ENCODE measurements at regions not wholly inside any gene's neighbourhood (a gene's known extent, or its start where the extent isn't known, plus 50 kb on each side); places are given as distances from the start of the nearest gene placed in this dataset.

- H3K4me3 ChIP-seq, result no peak overlapping the region
- H3K27ac ChIP-seq, result no peak overlapping the region
- DNase-seq, result no peak
- H3K9me3 ChIP-seq, result no peaks in the 10 kb centered on the region
- intact Hi-C loops (cut with DNase I; ENCODE audit: low total_unique reads), result no loop called here
- H3K36me3 ChIP-seq, result no peaks in the 10 kb centered on the region
- peaks cover 0 to 7% (median 0%) of the 10 kb centered on the region in 7 donors for H3K27me3 ChIP-seq (replicated peaks in 1 of 7)
- 64 to 75% (median 70%) methylated on average over 6 of the region's 6 CpGs for WGBS, 5 donors
- TF ChIP-seq POLR2A (IDR thresholded peaks at IDR 0.05) (no peak), CTCF (IDR thresholded peaks at IDR 0.05 in 8 of 11, conservative IDR thresholded peaks at IDR 0.05 in 3 of 11) (no peak), POLR2AphosphoS5 (IDR thresholded peaks at IDR 0.05) (no peak)
- H3K4me1 ChIP-seq, result no peaks in the 10 kb centered on the region
Measured at GRCh38 chr5:153883854-153884611, 154.7 kb downstream of the FAM114A2 start.

GRCh38 chr5:153881687-153882086, 157.0 kb downstream of the FAM114A2 start:
- DNase-seq, result no peak
- WGBS, 5 donors, result 46 to 68% (median 57%) methylated on average over 1 of the region's 1 CpG
- no peak for TF ChIP-seq POLR2A (IDR thresholded peaks at IDR 0.05)
- TF ChIP-seq CTCF (IDR thresholded peaks at IDR 0.05 in 8 of 11, conservative IDR thresholded peaks at IDR 0.05 in 3 of 11), result no peak
- TF ChIP-seq POLR2AphosphoS5 (IDR thresholded peaks at IDR 0.05), result no peak
- Histone ChIP-seq H3K9me3 (no peaks in the 10 kb centered on the region), H3K4me3 (no peak overlapping the region), H3K27me3 (replicated peaks in 1 of 7) (peaks cover 0 to 7% (median 0%) of the 10 kb centered on the region in 7 donors), H3K27ac (no peak overlapping the region), H3K36me3 (no peaks in the 10 kb centered on the region), H3K4me1 (no peaks in the 10 kb centered on the region)
- intact Hi-C loops (cut with DNase I; ENCODE audit: low total_unique reads), result no loop called here

- Histone ChIP-seq H3K36me3 (no peaks in the 10 kb centered on the region), H3K27me3 (replicated peaks in 1 of 7) (peaks cover 0 to 7% (median 0%) of the 10 kb centered on the region in 7 donors), H3K4me1 (no peaks in the 10 kb centered on the region), H3K9me3 (peaks cover 0 to 3% (median 0%) of the 10 kb centered on the region in 8 donors), H3K4me3 (no peak overlapping the region), H3K27ac (no peak overlapping the region)
- intact Hi-C loops (cut with DNase I; ENCODE audit: low total_unique reads), result no loop called here
- DNase-seq, result no peak
- 35 to 50% (median 43%) methylated on average over 1 of the region's 1 CpG for WGBS, 5 donors
- TF ChIP-seq POLR2AphosphoS5 (IDR thresholded peaks at IDR 0.05) (no peak), CTCF (IDR thresholded peaks at IDR 0.05 in 8 of 11, conservative IDR thresholded peaks at IDR 0.05 in 3 of 11) (no peak), POLR2A (IDR thresholded peaks at IDR 0.05) (no peak)
Measured at GRCh38 chr5:153880106-153880505, 158.6 kb downstream of the FAM114A2 start.

- intact Hi-C loops (cut with DNase I; ENCODE audit: low total_unique reads), result no loop called here
- H3K27ac ChIP-seq, result no peak overlapping the region
- H3K36me3 ChIP-seq, result no peaks in the 10 kb centered on the region
Measured at GRCh38 chr5:153879596-153879995, 159.1 kb downstream of the FAM114A2 start.

More at GRCh38 chr5:153879596-153879995, 159.1 kb downstream of the FAM114A2 start:
- Histone ChIP-seq H3K27me3 (replicated peaks in 1 of 7) (peaks cover 0 to 7% (median 0%) of the 10 kb centered on the region in 7 donors), H3K4me1 (no peaks in the 10 kb centered on the region), H3K4me3 (no peak overlapping the region), H3K9me3 (peaks cover 0 to 8% (median 0%) of the 10 kb centered on the region in 8 donors)
- no peak for TF ChIP-seq CTCF (IDR thresholded peaks at IDR 0.05 in 8 of 11, conservative IDR thresholded peaks at IDR 0.05 in 3 of 11)
- TF ChIP-seq POLR2A (IDR thresholded peaks at IDR 0.05), result no peak
- no peak for TF ChIP-seq POLR2AphosphoS5 (IDR thresholded peaks at IDR 0.05)
- no peak for DNase-seq
